ENCODE measurements at regions not wholly inside any gene's neighbourhood (a gene's known extent, or its start where the extent isn't known, plus 50 kb on each side); places are given as distances from the start of the nearest gene placed in this dataset.

DNA sequence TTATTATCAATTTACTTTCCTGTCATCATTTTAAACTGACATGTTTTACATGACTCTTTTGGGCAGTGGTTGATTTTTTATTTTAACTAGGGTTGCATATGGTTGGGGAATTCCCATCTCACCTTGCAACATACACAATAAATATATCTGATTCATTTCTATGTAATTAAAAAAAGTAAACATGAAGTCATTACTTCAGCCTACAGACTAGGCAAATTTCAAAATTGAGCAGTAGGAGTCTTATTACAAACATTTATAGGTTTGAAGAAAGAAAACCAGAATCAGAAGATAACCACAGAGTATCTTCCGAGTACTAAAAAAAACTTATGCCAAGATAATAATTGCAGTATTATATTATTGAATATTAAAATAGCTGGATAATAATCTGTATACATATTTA lies 377.0 kb upstream of the VRK2 start:
- H3K4me3 Mint-ChIP-seq (ENCODE audit: unreplicated experiment), result no peak overlapping the region
- no peaks in the 10 kb centered on the region for H3K4me1 Mint-ChIP-seq (ENCODE audit: unreplicated experiment)
- TF ChIP-seq CTCF (IDR thresholded peaks at IDR 0.05; ENCODE audit: unreplicated experiment), result no peak
- no peaks in the 10 kb centered on the region for H3K27me3 Mint-ChIP-seq (ENCODE audit: unreplicated experiment)
- no peaks in the 10 kb centered on the region for H3K36me3 Mint-ChIP-seq (ENCODE audit: low read depth, unreplicated experiment)
- H3K9me3 Mint-ChIP-seq (ENCODE audit: unreplicated experiment), result no peaks in the 10 kb centered on the region
- H3K27ac Mint-ChIP-seq (ENCODE audit: unreplicated experiment), result no peak overlapping the region
- DNase-seq (ENCODE audit: low spot score), result no peak

GRCh38 chr2:57674025-57674424 lies 372.6 kb upstream of the VRK2 start:
- no peak overlapping the region for H3K4me3 Mint-ChIP-seq (ENCODE audit: unreplicated experiment)
- no peak for DNase-seq (ENCODE audit: low spot score)
- H3K27me3 Mint-ChIP-seq (ENCODE audit: unreplicated experiment), result no peaks in the 10 kb centered on the region
- H3K27ac Mint-ChIP-seq (ENCODE audit: unreplicated experiment), result no peak overlapping the region
- no peaks in the 10 kb centered on the region for H3K36me3 Mint-ChIP-seq (ENCODE audit: low read depth, unreplicated experiment)
- no peak for TF ChIP-seq CTCF (IDR thresholded peaks at IDR 0.05; ENCODE audit: unreplicated experiment)
- H3K4me1 Mint-ChIP-seq (ENCODE audit: unreplicated experiment), result no peaks in the 10 kb centered on the region
- H3K9me3 Mint-ChIP-seq (ENCODE audit: unreplicated experiment), result no peaks in the 10 kb centered on the region

DNA sequence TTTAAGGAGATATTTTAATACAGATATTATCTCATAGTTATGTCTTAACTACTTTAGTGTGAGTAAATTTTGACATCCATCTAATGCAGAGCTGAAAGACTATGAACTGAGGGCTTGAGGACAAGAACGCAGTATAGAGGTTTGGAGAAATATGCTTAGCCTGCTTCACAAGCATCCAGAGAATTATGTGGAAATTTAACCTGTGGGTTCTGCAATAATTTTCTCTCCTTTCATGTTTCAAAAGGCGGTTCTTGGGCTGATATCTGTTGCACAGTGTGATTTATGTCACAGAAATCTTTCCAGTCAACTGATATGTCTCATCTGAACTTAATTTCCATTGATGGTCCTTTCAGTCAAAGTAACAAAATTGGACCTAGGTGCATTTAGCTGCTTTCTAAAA lies 371.9 kb upstream of the VRK2 start:
- no peak overlapping the region for H3K27ac Mint-ChIP-seq (ENCODE audit: unreplicated experiment)
- H3K9me3 Mint-ChIP-seq (ENCODE audit: unreplicated experiment), result no peaks in the 10 kb centered on the region
- no peaks in the 10 kb centered on the region for H3K36me3 Mint-ChIP-seq (ENCODE audit: low read depth, unreplicated experiment)
- TF ChIP-seq CTCF (IDR thresholded peaks at IDR 0.05; ENCODE audit: unreplicated experiment), result no peak
- DNase-seq (ENCODE audit: low spot score), result no peak
- no peaks in the 10 kb centered on the region for H3K4me1 Mint-ChIP-seq (ENCODE audit: unreplicated experiment)
- H3K4me3 Mint-ChIP-seq (ENCODE audit: unreplicated experiment), result no peak overlapping the region
- H3K27me3 Mint-ChIP-seq (ENCODE audit: unreplicated experiment), result no peaks in the 10 kb centered on the region

GRCh38 chr2:57677296-57677695 lies 369.3 kb upstream of the VRK2 start:
- no peaks in the 10 kb centered on the region for H3K4me1 Mint-ChIP-seq (ENCODE audit: unreplicated experiment)
- no peaks in the 10 kb centered on the region for H3K36me3 Mint-ChIP-seq (ENCODE audit: low read depth, unreplicated experiment)
- no peak for TF ChIP-seq CTCF (IDR thresholded peaks at IDR 0.05; ENCODE audit: unreplicated experiment)
- no peaks in the 10 kb centered on the region for H3K9me3 Mint-ChIP-seq (ENCODE audit: unreplicated experiment)
- no peak for DNase-seq (ENCODE audit: low spot score)
- H3K4me3 Mint-ChIP-seq (ENCODE audit: unreplicated experiment), result no peak overlapping the region
- H3K27ac Mint-ChIP-seq (ENCODE audit: unreplicated experiment), result no peak overlapping the region
- no peaks in the 10 kb centered on the region for H3K27me3 Mint-ChIP-seq (ENCODE audit: unreplicated experiment)

- no peaks in the 10 kb centered on the region for H3K27me3 Mint-ChIP-seq (ENCODE audit: unreplicated experiment)
- no peak overlapping the region for H3K4me3 Mint-ChIP-seq (ENCODE audit: unreplicated experiment)
- no peaks in the 10 kb centered on the region for H3K36me3 Mint-ChIP-seq (ENCODE audit: low read depth, unreplicated experiment)
- no peak overlapping the region for H3K27ac Mint-ChIP-seq (ENCODE audit: unreplicated experiment)
- TF ChIP-seq CTCF (IDR thresholded peaks at IDR 0.05; ENCODE audit: unreplicated experiment), result no peak
- no peaks in the 10 kb centered on the region for H3K9me3 Mint-ChIP-seq (ENCODE audit: unreplicated experiment)
- DNase-seq (ENCODE audit: low spot score), result no peak
- no peaks in the 10 kb centered on the region for H3K4me1 Mint-ChIP-seq (ENCODE audit: unreplicated experiment)
Measured at GRCh38 chr2:57681650-57682049, 365.0 kb upstream of the VRK2 start.
